ENCODE measurements at regions not wholly inside any gene's neighbourhood (a gene's known extent, or its start where the extent isn't known, plus 50 kb on each side); places are given as distances from the start of the nearest gene placed in this dataset.

- no peak for TF ChIP-seq EZH2phosphoT487 (IDR thresholded peaks at IDR 0.05; ENCODE audit: unreplicated experiment)
- TF ChIP-seq POLR2AphosphoS5 (IDR thresholded peaks at IDR 0.05; ENCODE audit: low read depth): no peak
- no peak for TF ChIP-seq EZH2 (IDR thresholded peaks at IDR 0.05; ENCODE audit: low read depth, unreplicated experiment)
- no peak for TF ChIP-seq CTCF (conservative IDR thresholded peaks at IDR 0.05; ENCODE audit: low read depth in 2 of 2)
- no peak for TF ChIP-seq REST (IDR thresholded peaks at IDR 0.05; ENCODE audit: unreplicated experiment)
- no peak for TF ChIP-seq STAT1 (IDR thresholded peaks at IDR 0.05; ENCODE audit: unreplicated experiment)
- no peak for TF ChIP-seq JUNB (IDR thresholded peaks at IDR 0.05; ENCODE audit: unreplicated experiment)
- TF ChIP-seq ZNF331 (CRISPR knock-in tag; IDR thresholded peaks at IDR 0.05; ENCODE audit: low read depth): no peak
- TF ChIP-seq ZNF462 (CRISPR knock-in tag; IDR thresholded peaks at IDR 0.05): no peak
- no peak for TF ChIP-seq CREB1 (CRISPR knock-in tag; IDR thresholded peaks at IDR 0.05; ENCODE audit: low read depth)
- TF ChIP-seq ETS1 (IDR thresholded peaks at IDR 0.05): no peak
- no peak for TF ChIP-seq NANOG (IDR thresholded peaks at IDR 0.05; ENCODE audit: borderline replicate concordance)
Measured at GRCh38 chr2:120653046-120653445, 82.6 kb upstream of the GLI2 start.
